Skeletal muscle satellite cell (primary cell): ENCODE measurements at regions not wholly inside any gene's neighbourhood (a gene's known extent, or its start where the extent isn't known, plus 50 kb on each side); places are given as distances from the start of the nearest gene placed in this dataset.

Experiments used
- H3K27me3 ChIP-seq: 2 replicates; pipeline ENCODE4 v1.7.0; 2013; ENCODE audit warnings: low read length; ENCODE audit not compliant: control insufficient read depth, insufficient read depth
- H3K36me3 ChIP-seq: 2 replicates; pipeline ENCODE4 v1.7.0; 2013; ENCODE audit warnings: mild to moderate bottlenecking, control low read depth, low read length; ENCODE audit not compliant: insufficient read depth
- H3K4me1 ChIP-seq: 2 replicates; pipeline ENCODE4 v1.7.0; 2013; ENCODE audit warnings: low read length; ENCODE audit not compliant: control insufficient read depth, insufficient read depth
- H3K4me2 ChIP-seq: 2 replicates; pipeline ENCODE4 v1.7.0; 2013; ENCODE audit warnings: mild to moderate bottlenecking, low read length
- H3K4me3 ChIP-seq: 2 replicates; pipeline ENCODE4 v1.7.0; 2013; ENCODE audit warnings: low read length
- H3K9ac ChIP-seq: 2 replicates; pipeline ENCODE4 v1.7.0; 2013; ENCODE audit warnings: mild to moderate bottlenecking, low read depth, low read length, moderate library complexity
- H3K9me3 ChIP-seq: replicated peaks from 2 replicates; pipeline ENCODE4 v1.7.0; 2013; ENCODE audit warnings: mild to moderate bottlenecking, control low read depth, low read length

DNA sequence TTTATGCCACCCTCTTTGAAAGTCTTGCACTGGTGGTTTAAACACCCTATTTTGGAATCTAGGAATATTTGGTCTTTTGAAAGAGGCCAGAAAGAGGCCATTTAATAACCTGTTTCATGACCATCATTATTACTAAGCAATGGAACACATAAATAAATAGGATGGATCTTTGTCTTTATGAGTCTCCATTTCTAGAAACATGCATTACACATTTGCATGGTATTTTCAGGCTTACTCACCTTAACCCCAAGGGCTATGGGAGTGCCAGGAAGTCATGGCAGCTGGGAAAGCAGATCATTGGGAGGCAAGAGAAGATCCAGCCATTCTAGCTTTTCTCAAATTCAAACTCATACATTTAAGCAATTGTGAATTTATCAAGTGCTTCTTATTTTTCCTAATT, 185.8 kb upstream of the POU2AF2 start:
- H3K4me3 ChIP-seq: no peak overlapping the region
- no peak overlapping the region for H3K9ac ChIP-seq
- peaks cover 20% of the 10 kb centered on the region for H3K4me1 ChIP-seq
- H3K36me3 ChIP-seq: no peaks in the 10 kb centered on the region
- no peaks in the 10 kb centered on the region for H3K9me3 ChIP-seq
- H3K4me2 ChIP-seq: no peak overlapping the region
- H3K27me3 ChIP-seq: no peaks in the 10 kb centered on the region

- H3K4me3 ChIP-seq: no peak overlapping the region
- no peaks in the 10 kb centered on the region for H3K36me3 ChIP-seq
- no peak overlapping the region for H3K9ac ChIP-seq
- no peaks in the 10 kb centered on the region for H3K4me1 ChIP-seq
- H3K27me3 ChIP-seq: no peaks in the 10 kb centered on the region
- H3K9me3 ChIP-seq: no peaks in the 10 kb centered on the region
- H3K4me2 ChIP-seq: no peak overlapping the region
Observed at GRCh38 chr11:111049131-111049530, 196.4 kb upstream of the POU2AF2 start.

- Histone ChIP-seq H3K36me3 (no peaks in the 10 kb centered on the region), H3K9me3 (no peaks in the 10 kb centered on the region), H3K4me2 (no peak overlapping the region), H3K27me3 (no peaks in the 10 kb centered on the region), H3K9ac (no peak overlapping the region), H3K4me1 (no peaks in the 10 kb centered on the region), H3K4me3 (no peak overlapping the region)
Observed at GRCh38 chr11:111047374-111047773, 198.2 kb upstream of the POU2AF2 start.

DNA sequence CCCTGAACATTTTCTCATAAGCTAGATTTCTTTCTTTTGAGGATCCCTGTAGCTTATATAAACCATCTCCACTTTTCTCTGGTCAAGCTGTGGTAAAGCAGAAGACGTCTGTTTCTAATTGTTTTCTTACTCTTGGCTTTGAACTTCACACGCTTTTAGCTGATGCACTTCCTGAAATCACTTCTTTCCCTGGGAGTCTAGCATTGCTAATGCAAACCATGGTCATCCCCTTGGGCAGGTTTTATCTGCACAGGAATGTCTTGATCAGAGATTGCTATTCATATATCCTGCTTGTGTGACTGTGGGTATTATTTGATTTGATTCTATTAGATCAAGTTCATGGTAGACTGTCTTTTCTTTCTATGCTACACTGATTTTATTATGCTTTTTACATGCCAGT, 199.2 kb upstream of the POU2AF2 start:
- no peak overlapping the region for H3K9ac ChIP-seq
- no peak overlapping the region for H3K4me2 ChIP-seq
- H3K9me3 ChIP-seq: no peaks in the 10 kb centered on the region
- no peak overlapping the region for H3K4me3 ChIP-seq
- H3K36me3 ChIP-seq: no peaks in the 10 kb centered on the region
- no peaks in the 10 kb centered on the region for H3K27me3 ChIP-seq
- H3K4me1 ChIP-seq: no peaks in the 10 kb centered on the region

GRCh38 chr11:111045874-111046273, 199.7 kb upstream of the POU2AF2 start:
- Histone ChIP-seq H3K36me3 (no peaks in the 10 kb centered on the region), H3K9me3 (no peaks in the 10 kb centered on the region), H3K4me2 (no peak overlapping the region), H3K27me3 (no peaks in the 10 kb centered on the region), H3K4me1 (no peaks in the 10 kb centered on the region), H3K4me3 (no peak overlapping the region), H3K9ac (no peak overlapping the region)

DNA sequence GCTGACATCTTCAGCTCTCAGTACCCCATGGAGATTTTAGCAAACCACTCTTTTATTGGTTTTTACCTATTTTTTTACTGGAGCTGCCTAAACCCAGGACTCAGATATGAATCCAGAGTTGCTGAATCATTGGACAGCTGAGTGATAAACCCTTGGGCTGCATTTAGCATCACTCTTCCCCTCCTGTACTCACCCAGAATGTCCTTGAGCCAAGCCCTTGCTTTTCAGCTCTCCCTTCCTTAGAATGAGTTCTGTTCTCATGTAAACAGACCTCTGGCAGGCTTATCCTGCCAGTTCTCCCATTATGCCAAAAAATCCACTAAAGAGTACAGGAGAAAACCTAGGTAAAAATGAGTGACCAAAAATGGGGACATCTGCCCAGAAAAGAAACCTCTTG, 200.1 kb upstream of the POU2AF2 start:
- Histone ChIP-seq H3K4me2 (no peak overlapping the region), H3K27me3 (no peaks in the 10 kb centered on the region), H3K9ac (no peak overlapping the region), H3K4me3 (no peak overlapping the region), H3K9me3 (no peaks in the 10 kb centered on the region), H3K36me3 (no peaks in the 10 kb centered on the region), H3K4me1 (no peaks in the 10 kb centered on the region)

DNA sequence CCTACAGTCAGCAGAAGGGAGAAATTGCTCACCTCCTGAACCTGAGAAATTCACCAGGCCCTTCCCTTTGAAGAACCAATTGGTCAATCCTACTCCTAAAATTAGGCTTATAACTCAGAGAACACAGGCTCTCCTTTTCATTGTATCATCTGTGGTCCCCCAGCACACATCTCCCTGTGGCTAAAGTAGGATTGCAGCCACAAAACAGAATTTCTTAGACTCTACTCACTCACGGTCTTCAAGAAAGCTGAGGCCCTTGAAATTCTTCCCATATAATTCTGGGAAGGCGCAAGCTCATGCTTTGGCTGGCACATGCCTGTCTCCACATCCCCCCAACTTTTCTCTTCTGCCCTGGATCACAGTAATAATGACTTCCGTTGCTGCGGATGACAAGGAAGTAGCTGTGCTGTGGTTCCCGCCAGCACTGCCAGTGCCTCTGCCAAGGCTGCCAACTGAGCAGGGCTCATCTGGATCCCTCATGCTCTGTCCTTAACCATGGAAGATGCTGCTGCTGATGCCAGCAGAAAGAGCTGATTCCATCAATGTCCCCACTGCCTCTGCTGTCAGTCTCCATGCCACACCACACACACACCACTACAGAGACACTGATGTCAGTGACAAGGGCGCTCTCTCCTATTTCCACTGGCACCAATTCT, 200.6 kb upstream of the POU2AF2 start:
- H3K4me3 ChIP-seq: no peak overlapping the region
- H3K4me1 ChIP-seq: no peaks in the 10 kb centered on the region
- no peaks in the 10 kb centered on the region for H3K9me3 ChIP-seq
- no peak overlapping the region for H3K9ac ChIP-seq
- H3K4me2 ChIP-seq: no peak overlapping the region
- H3K27me3 ChIP-seq: no peaks in the 10 kb centered on the region
- H3K36me3 ChIP-seq: no peaks in the 10 kb centered on the region

DNA sequence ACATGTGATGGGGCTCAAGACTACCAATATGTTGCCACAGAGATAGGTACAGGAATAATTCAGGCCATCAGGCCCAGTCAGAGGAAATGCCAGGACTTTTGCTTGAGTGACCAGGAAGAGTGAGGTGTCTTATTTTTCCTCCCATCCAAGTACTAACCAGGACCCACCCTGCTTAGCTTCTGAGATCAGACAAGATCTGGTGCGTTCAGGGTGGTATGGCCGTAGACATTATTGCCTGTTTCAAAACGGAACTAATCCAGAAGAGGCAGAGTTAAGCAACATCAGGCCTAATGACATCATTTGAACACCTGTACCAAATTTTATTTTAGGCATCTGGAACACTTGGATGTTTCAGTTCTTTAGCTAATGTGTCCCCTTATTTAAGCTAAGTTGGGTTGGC, 205.5 kb upstream of the POU2AF2 start:
- no peak overlapping the region for H3K4me3 ChIP-seq
- H3K4me1 ChIP-seq: no peaks in the 10 kb centered on the region
- H3K4me2 ChIP-seq: no peak overlapping the region

GRCh38 chr11:111035746-111036145, 209.8 kb upstream of the POU2AF2 start:
- H3K9me3 ChIP-seq: no peaks in the 10 kb centered on the region
- no peaks in the 10 kb centered on the region for H3K36me3 ChIP-seq
- no peaks in the 10 kb centered on the region for H3K27me3 ChIP-seq
- H3K9ac ChIP-seq: no peak overlapping the region
- no peaks in the 10 kb centered on the region for H3K4me1 ChIP-seq
- no peak overlapping the region for H3K4me3 ChIP-seq
- H3K4me2 ChIP-seq: no peak overlapping the region

More for the DNA sequence above, 205.5 kb upstream of the POU2AF2 start:
- Histone ChIP-seq H3K36me3 (no peaks in the 10 kb centered on the region), H3K9me3 (no peaks in the 10 kb centered on the region), H3K27me3 (no peaks in the 10 kb centered on the region), H3K9ac (no peak overlapping the region)

GRCh38 chr11:111026241-111026640, 219.3 kb upstream of the POU2AF2 start:
- no peaks in the 10 kb centered on the region for H3K4me1 ChIP-seq
- H3K9me3 ChIP-seq: no peaks in the 10 kb centered on the region

GRCh38 chr11:111021131-111021530, 224.4 kb upstream of the POU2AF2 start:
- Histone ChIP-seq H3K27me3 (peaks cover 18% of the 10 kb centered on the region), H3K36me3 (no peaks in the 10 kb centered on the region), H3K9me3 (no peaks in the 10 kb centered on the region), H3K4me1 (no peaks in the 10 kb centered on the region), H3K4me3 (no peak overlapping the region), H3K9ac (no peak overlapping the region), H3K4me2 (no peak overlapping the region)

More at GRCh38 chr11:111026241-111026640, 219.3 kb upstream of the POU2AF2 start:
- Histone ChIP-seq H3K4me2 (no peak overlapping the region), H3K36me3 (no peaks in the 10 kb centered on the region), H3K9ac (no peak overlapping the region), H3K27me3 (peaks cover 22% of the 10 kb centered on the region), H3K4me3 (no peak overlapping the region)

GRCh38 chr11:111019871-111020670, 225.5 kb upstream of the POU2AF2 start:
- Histone ChIP-seq H3K4me2 (no peak overlapping the region), H3K9me3 (no peaks in the 10 kb centered on the region), H3K36me3 (no peaks in the 10 kb centered on the region), H3K4me3 (no peak overlapping the region), H3K9ac (no peak overlapping the region), H3K27me3 (peaks cover 15% of the 10 kb centered on the region), H3K4me1 (no peaks in the 10 kb centered on the region)
